HEK293T (cell line): ENCODE measurements at regions not wholly inside any gene's neighbourhood (a gene's known extent, or its start where the extent isn't known, plus 50 kb on each side); places are given as distances from the start of the nearest gene placed in this dataset.

Experiments used
- CTBP1 ChIP-seq: fragments of 450-650 bp; IDR thresholded peaks from 2 replicates; pipeline ENCODE4 v1.6.1; 2016; ENCODE audit warnings: borderline replicate concordance
- ELF4 ChIP-seq: fragments of 450-650 bp; IDR thresholded peaks from 2 replicates; pipeline ENCODE4 v1.6.1; 2017; ENCODE audit warnings: antibody characterized with exemption
- FOXK2 ChIP-seq: fragments of 450-650 bp; IDR thresholded peaks from 2 replicates; pipeline ENCODE4 v1.6.1; 2016; ENCODE audit warnings: mild to moderate bottlenecking
- HDGF ChIP-seq: fragments of 450-650 bp; IDR thresholded peaks from 2 replicates; pipeline ENCODE4 v1.6.1; 2017; ENCODE audit warnings: antibody characterized with exemption, borderline replicate concordance
- LEF1 ChIP-seq: fragments of 450-650 bp; IDR thresholded peaks from 2 replicates; pipeline ENCODE4 v1.6.1; 2017; ENCODE audit warnings: mild to moderate bottlenecking, borderline replicate concordance
- SP1 ChIP-seq: fragments of 450-650 bp; IDR thresholded peaks from 2 replicates; pipeline ENCODE4 v1.6.1; 2017

DNA sequence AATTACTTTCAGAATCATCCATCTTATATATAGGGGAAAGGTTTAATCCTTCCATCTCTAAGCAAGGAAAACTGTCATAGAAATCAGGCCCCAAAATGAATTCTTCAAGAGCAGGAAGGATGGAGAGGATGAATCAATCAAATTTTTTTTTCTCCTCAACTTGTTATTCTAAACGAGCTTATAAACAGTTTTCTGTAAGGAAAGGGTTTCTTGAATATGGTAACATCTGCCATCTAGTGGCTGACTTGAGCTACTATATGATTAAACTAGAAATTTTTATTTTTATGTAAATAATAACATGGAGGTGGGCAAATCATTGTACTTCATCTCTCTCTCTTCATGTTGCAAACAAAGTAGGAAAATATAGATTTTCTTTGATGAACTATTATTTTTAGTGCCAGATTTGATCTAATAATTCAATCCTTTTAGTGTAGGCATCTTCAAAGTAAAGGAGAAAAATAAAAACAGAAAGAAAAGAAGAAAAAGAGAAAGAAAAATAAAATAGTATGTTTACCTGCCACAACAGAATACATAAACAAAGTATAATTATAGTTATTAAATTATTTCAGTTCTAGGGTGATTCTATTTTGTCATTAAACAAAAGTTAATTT is 146.6 kb downstream of the SERPINI1 start:
- TF ChIP-seq ELF4 = no peak
- no peak for TF ChIP-seq LEF1
- no peak for TF ChIP-seq CTBP1
- TF ChIP-seq SP1 = no peak
- no peak for TF ChIP-seq HDGF
- no peak for TF ChIP-seq FOXK2
